GM19463 (cell line): ENCODE measurements at regions not wholly inside any gene's neighbourhood (a gene's known extent, or its start where the extent isn't known, plus 50 kb on each side); places are given as distances from the start of the nearest gene placed in this dataset.

Source experiments
- ATAC-seq: cut with Tn5 transposase; IDR thresholded peaks from one replicate; pipeline ENCODE4 v1.9.1; 2021; ENCODE audit warnings: mild to moderate bottlenecking, moderate library complexity; ENCODE audit not compliant: unreplicated experiment

GRCh38 chr9:118276784-118277183, 572.6 kb downstream of the TLR4 start:
- ATAC-seq: no peak

DNA sequence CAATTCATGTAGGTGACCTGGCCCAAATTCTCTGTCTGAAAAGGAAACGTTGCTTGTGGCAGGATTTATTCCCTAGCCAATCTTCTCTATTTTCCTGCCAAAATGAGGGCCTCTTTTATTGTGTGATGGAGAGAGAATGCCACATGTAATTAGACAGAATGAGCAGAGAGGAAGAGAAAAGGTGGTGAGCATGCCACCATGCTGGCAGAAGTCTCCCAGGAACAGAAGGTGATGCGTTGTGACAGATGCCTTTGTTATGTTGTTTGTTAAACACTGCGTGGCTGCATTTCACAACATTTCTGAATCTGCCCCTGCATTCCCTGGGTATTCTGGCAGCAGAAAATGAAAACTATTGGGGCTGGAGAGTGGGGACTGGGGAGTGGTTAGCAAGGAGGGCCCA, 577.6 kb downstream of the TLR4 start:
- no peak for ATAC-seq

DNA sequence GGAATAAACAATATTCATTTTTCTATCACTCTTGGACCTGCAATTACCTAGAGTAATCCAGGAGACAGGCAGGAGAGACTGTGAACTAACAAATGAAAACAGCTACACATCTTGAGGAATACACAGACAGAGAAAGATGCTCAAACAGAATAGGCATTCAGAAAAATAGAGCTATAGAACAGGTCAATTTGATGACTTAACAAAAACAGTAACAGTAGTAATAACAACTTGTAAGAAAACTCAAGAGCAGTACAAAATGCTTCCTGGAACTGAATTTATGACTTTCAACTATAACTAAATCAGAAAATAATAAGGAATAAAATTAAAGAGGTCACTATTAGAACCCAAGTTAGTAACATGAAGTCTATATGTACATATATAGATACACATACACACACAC, 579.3 kb downstream of the TLR4 start:
- no peak for ATAC-seq

DNA sequence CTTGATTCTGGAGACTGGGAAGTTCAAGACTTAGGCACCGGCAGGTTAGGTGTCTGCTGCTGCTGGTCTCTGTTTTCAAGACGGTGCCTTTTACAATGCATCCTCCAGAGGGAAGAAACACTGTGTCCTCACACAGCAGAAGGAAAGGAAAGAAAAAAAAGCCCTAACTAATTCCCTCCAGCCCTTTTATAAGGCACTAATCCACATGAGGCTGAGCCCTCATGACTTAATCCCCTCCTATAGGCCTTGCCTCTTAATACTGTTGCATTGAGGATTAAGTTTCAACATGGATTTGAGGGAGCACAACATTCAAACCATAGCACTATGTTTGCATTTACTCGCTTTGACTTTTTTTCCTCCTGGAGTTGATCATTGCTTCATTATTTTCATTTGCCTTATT, 585.9 kb downstream of the TLR4 start:
- no peak for ATAC-seq

DNA sequence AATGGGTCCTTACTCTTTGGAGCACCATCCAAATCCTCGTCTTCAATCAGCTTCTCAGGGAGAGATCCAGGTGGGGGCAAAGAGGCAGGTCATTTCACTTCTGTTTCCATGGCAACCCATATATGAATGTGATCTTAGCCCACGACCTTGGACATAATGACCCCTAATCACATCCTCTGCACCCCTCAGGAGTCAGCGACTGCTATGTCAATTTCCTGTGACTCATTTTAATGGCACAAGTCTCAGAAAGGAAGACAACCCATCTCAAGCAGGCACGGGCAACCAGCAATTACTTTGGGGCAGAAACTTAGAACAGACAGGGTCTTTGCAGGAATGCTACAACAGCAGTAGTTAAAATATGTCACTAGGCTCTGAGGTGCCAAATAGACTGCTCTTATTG, 591.2 kb downstream of the TLR4 start:
- no peak for ATAC-seq

GRCh38 chr9:118302721-118303120, 598.5 kb downstream of the TLR4 start:
- ATAC-seq: no peak

DNA sequence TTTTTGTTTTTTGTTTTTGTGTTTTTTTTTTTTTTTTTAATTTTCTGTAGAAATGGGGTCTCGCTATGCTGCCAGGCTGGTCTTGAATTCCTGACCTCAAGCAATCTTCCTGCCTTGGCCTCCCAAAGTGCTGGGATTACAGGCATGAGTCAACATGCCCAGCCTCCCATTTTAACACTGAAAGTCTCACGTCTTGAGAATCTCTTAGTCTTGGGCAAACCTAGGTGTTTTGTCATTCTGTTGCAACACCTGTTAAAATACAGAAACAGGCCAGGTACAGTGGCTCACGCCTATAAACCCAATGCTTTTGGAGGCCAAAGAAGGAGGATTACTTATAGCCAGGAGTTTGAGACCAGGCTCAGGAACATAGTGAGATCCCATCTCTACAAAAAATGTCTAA, 599.0 kb downstream of the TLR4 start:
- ATAC-seq: no peak

- ATAC-seq: no peak
These were observed 601.1 kb downstream of the TLR4 start for GRCh38 chr9:118305331-118305730.

DNA sequence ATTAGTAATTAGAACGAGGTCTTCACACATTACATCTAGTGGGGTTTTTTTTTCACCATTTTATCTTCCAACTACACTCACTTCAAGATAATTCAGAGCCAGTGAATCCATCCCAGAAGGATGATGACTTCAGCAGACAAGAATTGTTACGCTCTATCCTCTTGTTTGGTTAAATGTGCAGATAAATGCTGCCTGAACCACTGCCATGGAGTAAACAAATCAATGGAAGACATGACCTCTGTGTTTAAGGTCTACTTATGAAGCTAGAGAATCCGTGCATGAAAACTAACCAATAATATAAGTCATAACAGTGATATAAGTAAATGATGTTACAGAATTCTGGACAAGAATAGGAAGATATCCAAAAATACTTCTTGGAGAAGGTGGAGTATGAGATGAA, 602.6 kb downstream of the TLR4 start:
- ATAC-seq: no peak

DNA sequence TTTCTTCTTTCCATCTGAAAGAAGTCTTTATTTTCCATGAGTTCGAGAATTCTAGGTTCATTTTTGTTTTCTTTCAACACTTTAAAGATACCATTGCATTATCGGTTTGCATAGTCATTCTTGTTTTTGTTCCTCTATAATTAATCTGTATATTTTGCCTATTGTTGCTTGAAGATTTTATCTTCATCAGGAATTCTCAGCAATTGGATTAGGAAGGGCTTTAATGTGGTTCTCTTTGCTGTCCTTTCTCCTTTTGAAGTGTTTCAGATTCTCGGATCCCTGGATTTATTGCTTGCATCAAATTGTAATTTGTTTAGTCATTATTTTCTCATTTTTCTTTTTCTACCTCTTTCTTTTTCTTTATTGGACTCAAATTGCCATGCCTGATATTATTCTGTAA, 609.8 kb downstream of the TLR4 start:
- no peak for ATAC-seq

DNA sequence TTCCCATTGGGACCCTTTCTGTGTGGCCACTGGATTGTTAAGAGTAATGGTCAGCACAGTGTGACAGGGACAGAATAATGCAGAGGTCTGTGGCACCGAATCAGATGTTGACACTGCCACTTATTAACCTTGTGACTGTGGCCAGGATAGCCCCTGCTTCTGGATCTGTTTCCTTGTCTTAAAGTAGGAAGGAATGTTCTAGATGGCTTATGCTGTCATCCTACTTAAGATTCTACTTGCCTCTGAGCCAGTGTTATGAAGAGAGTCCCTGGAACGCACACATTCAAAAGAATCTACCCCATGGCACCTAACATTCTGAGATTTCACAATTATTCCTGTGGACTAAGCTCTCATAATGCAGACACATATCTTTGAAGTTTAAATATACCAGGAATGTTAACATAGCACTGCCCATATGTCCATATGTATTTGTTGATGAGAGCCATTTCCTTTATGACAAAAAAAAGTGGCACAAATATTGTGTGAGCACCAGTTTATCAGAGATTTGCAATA, 612.7 kb downstream of the TLR4 start:
- no peak for ATAC-seq

- no peak for ATAC-seq
These were observed 614.7 kb downstream of the TLR4 start for GRCh38 chr9:118318770-118319431.

DNA sequence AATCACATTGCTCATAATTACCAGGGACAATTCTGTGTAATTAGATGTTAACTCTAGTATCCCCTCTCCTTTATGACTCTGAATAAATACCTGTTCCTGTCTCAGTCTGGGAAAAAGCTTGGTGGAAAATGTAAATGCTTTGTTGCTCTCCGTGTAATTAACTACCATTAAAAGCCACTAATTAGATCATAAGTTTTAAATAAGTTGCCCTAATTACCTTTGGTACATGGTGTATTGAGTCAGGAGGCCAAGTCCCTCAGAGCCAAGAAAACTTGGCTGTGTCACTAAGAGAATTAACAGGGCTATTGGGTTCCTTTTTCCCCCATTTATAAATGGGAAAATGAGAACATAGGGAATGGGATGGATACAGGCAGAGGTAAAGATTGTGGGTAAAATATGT, 617.6 kb downstream of the TLR4 start:
- ATAC-seq: no peak

DNA sequence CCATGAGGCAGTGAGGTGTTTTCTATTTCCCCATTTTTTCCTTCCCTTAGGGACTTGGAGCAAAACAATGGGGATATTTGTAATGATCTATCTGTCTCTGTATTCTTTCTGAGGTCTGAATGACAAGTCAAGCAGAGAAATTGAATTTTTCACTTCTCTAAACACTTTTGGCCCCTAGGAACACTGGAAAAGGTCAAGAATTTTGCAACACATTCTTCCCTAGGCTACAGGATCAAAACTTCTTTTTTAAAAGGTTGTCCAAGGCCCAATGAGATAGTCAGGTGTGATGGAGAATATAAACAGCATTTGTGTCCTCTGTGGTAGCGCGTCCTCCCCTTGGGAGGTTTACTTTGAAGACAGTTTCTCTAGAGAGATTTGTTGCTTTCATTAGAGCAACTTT, 620.5 kb downstream of the TLR4 start:
- ATAC-seq: no peak

DNA sequence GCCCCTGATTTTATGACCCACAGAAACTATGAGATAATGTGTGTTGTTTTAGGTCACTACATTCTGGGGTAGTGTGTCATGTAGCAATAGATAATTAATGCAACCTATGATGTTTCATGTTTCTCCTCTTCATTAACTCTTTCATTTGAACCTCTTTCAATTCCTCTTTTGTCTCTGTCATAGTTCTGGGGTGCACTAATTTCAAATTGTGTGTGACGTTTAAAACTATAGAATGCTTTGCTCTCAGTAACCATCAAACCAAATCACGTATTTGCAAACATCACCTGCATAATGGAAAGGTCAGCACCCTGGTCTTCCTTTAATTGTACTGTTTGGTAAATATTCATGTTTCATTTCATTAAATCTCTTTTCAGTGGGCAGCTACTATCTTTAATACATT, 621.6 kb downstream of the TLR4 start:
- ATAC-seq: no peak

GRCh38 chr9:118326326-118326725, 622.1 kb downstream of the TLR4 start:
- no peak for ATAC-seq

DNA sequence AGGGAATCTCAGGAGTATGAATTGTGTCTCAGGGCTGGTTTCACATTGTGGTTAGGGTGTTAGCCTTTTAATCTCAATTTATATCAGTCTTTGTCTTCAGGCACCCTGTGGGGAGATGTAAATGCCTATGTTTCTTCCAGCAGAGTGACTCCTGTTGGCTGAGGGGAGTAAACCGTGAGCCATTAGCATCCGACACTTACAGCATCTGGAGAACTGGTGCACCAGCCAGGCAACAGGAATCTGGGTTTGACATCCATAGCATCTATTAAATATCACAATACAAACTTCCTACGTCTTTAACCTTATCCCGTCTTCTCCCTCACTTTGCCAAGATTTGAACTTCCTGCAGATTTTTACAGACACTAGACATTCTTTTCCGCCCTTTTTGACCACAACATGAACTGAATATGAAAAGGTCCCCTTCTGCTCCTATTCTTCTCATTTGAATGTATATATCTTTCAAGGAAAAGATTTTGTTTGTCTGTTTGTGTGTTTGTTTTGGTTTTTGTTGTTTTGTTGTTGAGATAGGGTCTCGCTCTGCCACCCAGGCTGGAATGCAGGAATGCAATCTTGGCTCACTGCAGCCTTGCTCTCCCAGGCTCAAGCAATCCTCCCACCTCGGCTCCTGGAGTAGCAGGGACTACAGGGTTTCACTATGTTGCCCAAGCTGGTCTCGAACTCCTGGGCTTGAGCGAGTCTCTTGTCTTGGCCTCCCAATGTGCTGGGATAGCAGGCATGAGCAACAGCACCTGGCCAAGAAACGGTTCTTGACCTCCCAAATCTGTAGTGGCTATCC, 626.2 kb downstream of the TLR4 start:
- ATAC-seq: no peak

- ATAC-seq: no peak
These were observed 627.4 kb downstream of the TLR4 start for GRCh38 chr9:118331622-118332045.

- ATAC-seq: no peak
These were observed 632.2 kb downstream of the TLR4 start for GRCh38 chr9:118336250-118336942.

DNA sequence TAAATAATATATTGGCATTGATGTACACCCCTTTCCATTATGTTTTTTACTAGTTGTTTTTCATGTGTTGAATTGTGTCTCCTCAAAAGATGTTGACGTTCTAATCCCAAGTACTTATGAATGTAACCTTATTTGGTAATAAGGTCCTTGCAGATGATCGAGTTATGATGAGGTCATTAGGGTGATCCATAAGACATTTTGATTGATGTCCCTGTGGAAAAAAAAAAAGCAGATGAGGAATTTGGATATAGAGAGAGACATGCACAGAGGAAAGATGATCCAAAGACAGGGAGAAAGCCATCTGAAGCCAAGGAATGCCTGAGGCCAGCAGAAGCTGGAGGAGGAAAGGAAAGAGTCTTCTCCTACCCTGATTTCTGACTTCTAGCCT, 632.7 kb downstream of the TLR4 start:
- no peak for ATAC-seq

DNA sequence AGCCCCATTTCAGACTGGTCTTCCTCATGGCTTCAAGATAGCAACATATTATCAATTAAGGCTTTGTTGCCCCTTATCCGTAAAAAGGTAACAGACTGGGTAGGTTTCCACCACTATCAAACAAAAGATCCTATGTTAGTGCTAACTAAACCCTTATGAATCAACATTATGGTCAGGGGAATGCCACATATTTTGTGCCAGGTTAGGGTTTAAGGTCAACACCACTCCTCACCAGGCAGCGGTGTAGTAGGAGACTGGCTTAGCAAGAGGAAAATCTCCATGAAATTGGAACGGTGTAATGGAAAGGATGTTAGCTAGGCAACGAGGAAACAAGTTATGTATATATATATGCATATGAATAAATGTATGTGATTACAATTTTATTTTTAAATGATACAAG, 655.8 kb downstream of the TLR4 start:
- no peak for ATAC-seq

DNA sequence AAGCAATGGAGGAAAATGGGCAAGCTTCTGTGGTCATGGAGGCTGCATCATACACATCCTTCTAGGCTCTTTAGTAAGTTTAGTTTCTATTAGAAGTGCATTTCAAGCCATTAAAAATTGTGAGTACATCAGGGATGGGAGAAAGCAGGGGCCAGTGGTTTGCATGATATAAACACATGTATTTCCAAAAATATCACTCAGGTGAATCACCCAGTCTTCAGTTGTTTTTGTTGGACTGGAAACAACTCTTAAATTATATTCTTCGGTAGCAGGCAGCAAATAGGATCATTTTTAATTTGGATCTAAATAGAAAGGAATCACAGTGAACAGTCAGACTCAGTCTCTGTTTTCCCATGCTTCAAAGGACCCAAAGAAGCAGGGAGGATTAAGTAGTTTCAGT, 657.9 kb downstream of the TLR4 start:
- ATAC-seq: no peak
